ENCODE measurements at regions not wholly inside any gene's neighbourhood (a gene's known extent, or its start where the extent isn't known, plus 50 kb on each side); places are given as distances from the start of the nearest gene placed in this dataset.

GRCh38 chr9:115212832-115213231 lies 94.9 kb upstream of the TNC start:
- TF ChIP-seq FOXM1 (IDR thresholded peaks at IDR 0.05; ENCODE audit: borderline replicate concordance), result no peak
- TF ChIP-seq BHLHE40 (IDR thresholded peaks at IDR 0.05; ENCODE audit: borderline replicate concordance), result no peak
- TF ChIP-seq FOXA1 (IDR thresholded peaks at IDR 0.05), result no peak
- no peak for TF ChIP-seq ZNF384 (IDR thresholded peaks at IDR 0.05)
- TF ChIP-seq, protein P1, sequence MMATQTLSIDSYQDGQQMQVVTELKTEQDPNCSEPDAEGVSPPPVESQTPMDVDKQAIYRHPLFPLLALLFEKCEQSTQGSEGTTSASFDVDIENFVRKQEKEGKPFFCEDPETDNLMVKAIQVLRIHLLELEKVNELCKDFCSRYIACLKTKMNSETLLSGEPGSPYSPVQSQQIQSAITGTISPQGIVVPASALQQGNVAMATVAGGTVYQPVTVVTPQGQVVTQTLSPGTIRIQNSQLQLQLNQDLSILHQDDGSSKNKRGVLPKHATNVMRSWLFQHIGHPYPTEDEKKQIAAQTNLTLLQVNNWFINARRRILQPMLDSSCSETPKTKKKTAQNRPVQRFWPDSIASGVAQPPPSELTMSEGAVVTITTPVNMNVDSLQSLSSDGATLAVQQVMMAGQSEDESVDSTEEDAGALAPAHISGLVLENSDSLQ (IDR thresholded peaks at IDR 0.05), result no peak
- TF ChIP-seq ELF4 (IDR thresholded peaks at IDR 0.05), result no peak

All from HEK293T (cell line).